HG03460 (cell line): ENCODE measurements at regions not wholly inside any gene's neighbourhood (a gene's known extent, or its start where the extent isn't known, plus 50 kb on each side); places are given as distances from the start of the nearest gene placed in this dataset.

Experiments used
- ATAC-seq: cut with Tn5 transposase; IDR thresholded peaks from one replicate; pipeline ENCODE4 v1.9.1; 2021; ENCODE audit not compliant: unreplicated experiment

- no peak for ATAC-seq
These were observed 63.4 kb upstream of the RNU6ATAC start for GRCh38 chr9:134227451-134228411.

GRCh38 chr9:134228649-134229048 is 64.3 kb upstream of the RNU6ATAC start:
- ATAC-seq, result no peak

- no peak for ATAC-seq
These were observed 65.2 kb upstream of the RNU6ATAC start for GRCh38 chr9:134229466-134230091.

- no peak for ATAC-seq
These were observed 66.0 kb upstream of the RNU6ATAC start for GRCh38 chr9:134230092-134230941.

GRCh38 chr9:134230942-134231325 is 66.6 kb upstream of the RNU6ATAC start:
- ATAC-seq, result no peak

- no peak for ATAC-seq
These were observed 67.0 kb upstream of the RNU6ATAC start for GRCh38 chr9:134231330-134231745.

GRCh38 chr9:134231767-134232166 is 67.4 kb upstream of the RNU6ATAC start:
- no peak for ATAC-seq

- ATAC-seq, result no peak
These were observed 68.7 kb upstream of the RNU6ATAC start for GRCh38 chr9:134233022-134233421.

GRCh38 chr9:134234001-134234660 is 69.8 kb upstream of the RNU6ATAC start:
- ATAC-seq, result no peak

GRCh38 chr9:134234687-134235359 is 70.5 kb upstream of the RNU6ATAC start:
- no peak for ATAC-seq

- ATAC-seq, result no peak
These were observed 71.0 kb upstream of the RNU6ATAC start for GRCh38 chr9:134235366-134235765.

GRCh38 chr9:134236001-134236421 is 71.6 kb upstream of the RNU6ATAC start:
- ATAC-seq, result no peak

GRCh38 chr9:134236935-134237629 is 72.7 kb upstream of the RNU6ATAC start:
- no peak for ATAC-seq

GRCh38 chr9:134237630-134238265 is 73.4 kb upstream of the RNU6ATAC start:
- no peak for ATAC-seq

GRCh38 chr9:134239130-134239903 is 75.0 kb upstream of the RNU6ATAC start:
- ATAC-seq, result no peak

GRCh38 chr9:134239939-134240338 is 75.6 kb upstream of the RNU6ATAC start:
- ATAC-seq, result no peak

GRCh38 chr9:134240361-134240760 is 76.0 kb upstream of the RNU6ATAC start:
- ATAC-seq, result no peak

GRCh38 chr9:134242706-134243105 is 78.3 kb upstream of the RNU6ATAC start:
- no peak for ATAC-seq
